HTR-8/SVneo (cell line): ENCODE measurements at regions not wholly inside any gene's neighbourhood (a gene's known extent, or its start where the extent isn't known, plus 50 kb on each side); places are given as distances from the start of the nearest gene placed in this dataset.
"Not testable (repeated sequence)": the region's sequence is repeated elsewhere in the genome, so short reads cannot be mapped to it uniquely, and the experiment has no call there.

Source experiments
- DNase-seq: peaks from one replicate; pipeline ENCODE4 v3.0.0; 2011; ENCODE audit warnings: low spot score, mixed read lengths; ENCODE audit not compliant: insufficient read length
- FAIRE-seq: peaks from 2 replicates; lab custom pipeline; 2011; peaks lifted over from hg19 to GRCh38; lab: Jason Lieb, UNC

DNA sequence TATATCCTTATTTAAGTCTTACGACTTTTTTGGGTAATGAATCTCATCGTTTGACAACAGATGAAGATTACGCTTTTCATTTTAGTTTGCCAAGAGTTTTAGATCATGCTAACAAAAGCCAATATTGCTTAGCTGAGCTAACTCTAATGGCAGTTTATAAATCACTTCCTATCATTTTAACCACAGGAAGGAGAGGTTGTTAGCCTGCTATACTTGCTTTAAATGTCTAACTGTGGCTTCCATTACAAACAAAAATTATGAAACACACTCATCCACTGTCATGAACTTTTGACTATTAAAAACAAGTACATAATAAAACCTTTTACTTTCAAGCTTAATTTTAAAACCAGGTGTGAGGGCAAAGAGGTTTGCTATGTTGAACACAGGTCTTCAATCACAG is 53.7 kb upstream of the ANKH start:
- FAIRE-seq (no peak), DNase-seq (no peak)

DNA sequence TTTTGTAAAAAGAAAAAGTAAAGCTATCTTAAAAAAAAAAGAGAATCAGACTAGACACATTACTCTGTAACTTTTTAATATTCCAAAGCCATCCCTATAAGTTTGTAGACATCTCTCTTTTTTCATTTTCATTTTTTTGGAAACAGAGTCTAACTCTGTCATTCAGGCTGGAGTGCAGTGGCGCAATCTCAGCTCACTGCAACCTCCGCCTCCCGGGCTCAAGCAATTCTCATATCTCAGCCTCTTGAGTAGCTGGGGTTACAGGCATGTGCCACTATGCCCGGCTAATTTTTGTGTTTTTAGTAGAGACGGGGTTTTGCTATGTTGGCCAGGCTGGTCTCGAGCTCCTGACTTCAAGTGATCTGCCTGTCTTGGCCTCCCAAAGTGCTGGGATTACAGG is 51.4 kb upstream of the ANKH start:
- FAIRE-seq, DNase-seq: not testable (repeated sequence)

DNA sequence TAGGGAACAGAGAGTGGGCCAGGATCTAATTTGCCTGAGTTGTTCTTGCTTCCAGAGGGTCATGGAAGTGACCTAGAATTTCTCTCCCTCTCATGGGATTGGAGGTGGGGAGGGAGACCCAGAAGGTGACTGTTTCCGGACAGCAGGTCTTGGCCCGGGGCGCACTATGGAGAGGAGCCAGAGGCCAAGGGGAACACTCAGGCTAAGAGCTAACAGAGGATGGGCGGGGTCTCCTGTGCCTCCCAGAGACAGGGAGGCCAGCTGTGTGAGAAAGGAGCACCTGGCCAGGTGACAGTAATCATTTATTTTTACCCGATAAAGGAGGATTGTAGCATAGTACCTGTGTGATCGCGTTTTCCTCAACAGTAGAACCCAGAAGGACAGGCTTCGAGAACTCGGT is 50.9 kb upstream of the ANKH start:
- FAIRE-seq (no peak), DNase-seq (no peak)
